PFSK-1 (cell line): ENCODE measurements at regions not wholly inside any gene's neighbourhood (a gene's known extent, or its start where the extent isn't known, plus 50 kb on each side); places are given as distances from the start of the nearest gene placed in this dataset.

Experiments used
- FOXP2 ChIP-seq: optimal IDR thresholded peaks from 2 replicates; pipeline ENCODE3; 2011; ENCODE audit warnings: borderline replicate concordance, control low read depth, inconsistent platforms; ENCODE audit not compliant: insufficient read depth; ENCODE audit errors: extremely low read length, extremely low read depth
- POLR2AphosphoS5 ChIP-seq: IDR thresholded peaks from 2 replicates; pipeline ENCODE4 v1.6.1; 2012; ENCODE audit warnings: low read depth, mild to moderate bottlenecking, control low read depth, low read length, moderate library complexity
- REST ChIP-seq, 2 experiments: IDR thresholded peaks; 2 replicates each; pipeline versions ENCODE4 v1.6.1 to v1.8.0; 2011 to 2012; ENCODE audit warnings: low read depth in 2 of 2, low read length in 2 of 2, control low read depth in 1 of 2, inconsistent platforms in 1 of 2, mild to moderate bottlenecking in 1 of 2, moderate library complexity in 1 of 2; ENCODE audit not compliant: insufficient read depth in 1 of 2
- SIN3A ChIP-seq: IDR thresholded peaks from 2 replicates; pipeline ENCODE4 v1.6.1; 2012; ENCODE audit warnings: mild to moderate bottlenecking, low read length, moderate library complexity, borderline replicate concordance; ENCODE audit not compliant: insufficient read depth
- TAF1 ChIP-seq: IDR thresholded peaks from 2 replicates; pipeline ENCODE4 v1.6.1; 2012; ENCODE audit warnings: low read length, control low read depth, borderline replicate concordance; ENCODE audit not compliant: insufficient read depth

- TF ChIP-seq POLR2AphosphoS5 (no peak), TAF1 (no peak), SIN3A (no peak), FOXP2 (no peak), REST (IDR thresholded peaks at IDR 0.05; ENCODE audit: insufficient read depth in 1 of 2, low read depth in 2 of 2, low read length in 2 of 2) (no peak)
Measured at GRCh38 chr20:19019734-19020364, 192.6 kb upstream of the SLC24A3 start.

- TF ChIP-seq SIN3A (no peak), REST (IDR thresholded peaks at IDR 0.05; ENCODE audit: insufficient read depth in 1 of 2, low read depth in 2 of 2, low read length in 2 of 2) (no peak), POLR2AphosphoS5 (no peak), TAF1 (no peak), FOXP2 (no peak)
Measured at GRCh38 chr20:19021406-19022117, 190.9 kb upstream of the SLC24A3 start.

- TF ChIP-seq REST (IDR thresholded peaks at IDR 0.05; ENCODE audit: insufficient read depth in 1 of 2, low read depth in 2 of 2, low read length in 2 of 2) (no peak), TAF1 (no peak), POLR2AphosphoS5 (no peak), FOXP2 (no peak), SIN3A (no peak)
Measured at GRCh38 chr20:19022118-19022575, 190.3 kb upstream of the SLC24A3 start.

- TF ChIP-seq TAF1 (no peak), POLR2AphosphoS5 (no peak), FOXP2 (no peak), SIN3A (no peak), REST (IDR thresholded peaks at IDR 0.05; ENCODE audit: insufficient read depth in 1 of 2, low read depth in 2 of 2, low read length in 2 of 2) (no peak)
Measured at GRCh38 chr20:19022791-19023448, 189.5 kb upstream of the SLC24A3 start.
